Epithelial cell of esophagus (primary cell): ENCODE measurements at regions not wholly inside any gene's neighbourhood (a gene's known extent, or its start where the extent isn't known, plus 50 kb on each side); places are given as distances from the start of the nearest gene placed in this dataset.

Source experiments
- DNase-seq: peaks from one replicate; pipeline ENCODE4 v3.0.0; 2010; ENCODE audit warnings: low read depth
- H3K4me3 ChIP-seq: 2 replicates; pipeline ENCODE4 v1.5.1; 2011; ENCODE audit warnings: mild to moderate bottlenecking, low read length, control low read depth
- CTCF ChIP-seq: IDR thresholded peaks from 2 replicates; pipeline ENCODE4 v1.5.1; 2011; ENCODE audit warnings: low read depth, mild to moderate bottlenecking, low read length, control low read depth, inconsistent platforms; ENCODE audit not compliant: insufficient read depth; ENCODE audit errors: missing control alignments

- TF ChIP-seq CTCF, result no peak
- DNase-seq, result no peak
- no peak overlapping the region for H3K4me3 ChIP-seq
Observed at GRCh38 chr2:145413261-145414030, 893.5 kb upstream of the ZEB2 start.

- no peak overlapping the region for H3K4me3 ChIP-seq
- TF ChIP-seq CTCF, result no peak
Observed at GRCh38 chr2:145412155-145412554, 892.2 kb upstream of the ZEB2 start.

GRCh38 chr2:145411493-145411892 is 891.6 kb upstream of the ZEB2 start:
- DNase-seq, result no peak
- no peak overlapping the region for H3K4me3 ChIP-seq
- TF ChIP-seq CTCF, result no peak

More at GRCh38 chr2:145412155-145412554, 892.2 kb upstream of the ZEB2 start:
- no peak for DNase-seq

- peak; percentile 11 for DNase-seq
- no peak overlapping the region for H3K4me3 ChIP-seq
- TF ChIP-seq CTCF, result no peak
Observed at GRCh38 chr2:145410086-145410485, 890.2 kb upstream of the ZEB2 start.

- DNase-seq, result peak; percentile 9
- no peak overlapping the region for H3K4me3 ChIP-seq
- TF ChIP-seq CTCF, result no peak
Observed at GRCh38 chr2:145408980-145409379, 889.1 kb upstream of the ZEB2 start.

GRCh38 chr2:145404690-145405089 is 884.8 kb upstream of the ZEB2 start:
- no peak for DNase-seq
- H3K4me3 ChIP-seq, result no peak overlapping the region
- TF ChIP-seq CTCF, result no peak
